ENCODE measurements at regions not wholly inside any gene's neighbourhood (a gene's known extent, or its start where the extent isn't known, plus 50 kb on each side); places are given as distances from the start of the nearest gene placed in this dataset.

GRCh38 chr14:22118899-22119477, 445.4 kb upstream of the OR4E1 start:
- Histone ChIP-seq H3K4me3 (ENCODE audit: control insufficient read depth in 1 of 2, extremely low read depth in 1 of 2, low read length in 1 of 2) (no peak overlapping the region), H3K4me1 (ENCODE audit: control insufficient read depth in 1 of 2, extremely low read depth in 1 of 2, insufficient read depth in 2 of 2, low read length in 2 of 2) (peaks cover 0 to 11% of the 10 kb centered on the region in 2 experiments), H3K36me3 (ENCODE audit: control insufficient read depth in 2 of 2, extremely low read depth in 1 of 2, insufficient read depth in 1 of 2, low read length in 1 of 2) (no peaks in the 10 kb centered on the region), H3K27me3 (replicated peaks in 1 of 2; ENCODE audit: control insufficient read depth in 2 of 2, extremely low read depth in 1 of 2, insufficient read depth in 2 of 2, low read length in 1 of 2) (no peaks in the 10 kb centered on the region), H3K9me3 (no peaks in the 10 kb centered on the region), H3K27ac (ENCODE audit: low read length) (no peak overlapping the region)
- ATAC-seq (replicated peaks in 1 of 4) (peak in 1 of 4 experiments; percentile 40), DNase-seq (no peak)
- POLR2A ChIA-PET, result no interaction called here
- Mint-ChIP-seq H3K4me1 (peaks cover 14 to 21% (median 18%) of the 10 kb centered on the region in 3 donors), H3K36me3 (no peaks in the 10 kb centered on the region), H3K27me3 (no peaks in the 10 kb centered on the region), H3K9me3 (no peaks in the 10 kb centered on the region), H3K27ac (peak overlapping the region; percentile 49 to 79), H3K4me3 (peak overlapping the region; percentile 54 to 63 (median 60))
- WGBS (ENCODE audit: insufficient coverage), result no CpG with 5 or more reads among the region's 3 CpGs
- CTCF ChIA-PET, result interaction anchor here in 1 of 2 donors (1.0 kb wide), 1 partner anchor 12 kb away, joined by 4 read pairs; no protein-coding TSS in a partner anchor

- Histone ChIP-seq H3K27ac (ENCODE audit: low read length) (peak overlapping the region; percentile 18), H3K4me3 (ENCODE audit: control insufficient read depth in 1 of 2, extremely low read depth in 1 of 2, low read length in 1 of 2) (no peak overlapping the region), H3K4me1 (ENCODE audit: control insufficient read depth in 1 of 2, extremely low read depth in 1 of 2, insufficient read depth in 2 of 2, low read length in 2 of 2) (peaks cover 0 to 2% of the 10 kb centered on the region in 2 experiments), H3K9me3 (no peaks in the 10 kb centered on the region), H3K27me3 (replicated peaks in 1 of 2; ENCODE audit: control insufficient read depth in 2 of 2, extremely low read depth in 1 of 2, insufficient read depth in 2 of 2, low read length in 1 of 2) (no peaks in the 10 kb centered on the region), H3K36me3 (ENCODE audit: control insufficient read depth in 2 of 2, extremely low read depth in 1 of 2, insufficient read depth in 1 of 2, low read length in 1 of 2) (no peaks in the 10 kb centered on the region)
- H3K4me1 Mint-ChIP-seq, result peaks cover 11 to 14% (median 12%) of the 10 kb centered on the region in 3 donors
- POLR2A ChIA-PET, result no interaction called here
- no peaks in the 10 kb centered on the region for H3K9me3 Mint-ChIP-seq
- peak overlapping the region; percentile 79 to 85 for H3K27ac Mint-ChIP-seq
- CTCF ChIA-PET, result interaction anchor here in 1 of 2 donors (0.7 to 1.3 kb wide), 2 partner anchors 8 to 459 kb away, joined by 3 to 4 read pairs; no protein-coding TSS in a partner anchor
- DNase-seq, result peak in 5 of 35 experiments; percentile 11 to 38 (median 16)
- peaks cover 0 to 4% of the 10 kb centered on the region in 2 donors for H3K27me3 Mint-ChIP-seq
- H3K36me3 Mint-ChIP-seq, result no peaks in the 10 kb centered on the region
- ATAC-seq (replicated peaks in 1 of 4), result peak in 3 of 4 experiments; percentile 33 to 69 (median 63)
- H3K4me3 Mint-ChIP-seq, result peak overlapping the region; percentile 39 to 76 (median 69)
- no CpG with 5 or more reads among the region's 13 CpGs for WGBS (ENCODE audit: insufficient coverage)
Observed at GRCh38 chr14:22113401-22113800, 439.8 kb upstream of the OR4E1 start.

DNA sequence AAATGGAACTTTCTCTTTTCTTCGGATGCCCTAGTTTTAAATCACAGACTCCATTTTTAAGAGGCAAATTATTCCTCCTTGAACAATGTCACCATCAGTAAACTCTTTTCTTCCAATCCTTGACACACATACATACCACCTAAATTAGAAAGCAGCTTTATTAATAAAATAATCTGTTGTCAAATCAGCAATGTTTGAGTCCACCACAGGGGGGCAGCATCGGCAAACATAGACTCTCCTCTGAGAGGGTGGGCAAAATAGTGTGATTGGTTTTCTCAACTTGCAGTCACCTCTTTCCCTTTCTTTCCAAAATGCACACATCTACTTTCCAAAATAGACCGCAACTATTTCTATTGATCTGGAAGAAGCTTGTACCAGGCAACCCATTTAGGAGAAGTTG, 438.4 kb upstream of the OR4E1 start:
- Mint-ChIP-seq H3K27me3 (peaks cover 0 to 4% of the 10 kb centered on the region in 2 donors), H3K4me1 (peaks cover 14 to 18% (median 17%) of the 10 kb centered on the region in 3 donors), H3K4me3 (peak overlapping the region; percentile 69 to 76 (median 73)), H3K36me3 (no peaks in the 10 kb centered on the region), H3K9me3 (no peaks in the 10 kb centered on the region), H3K27ac (peak overlapping the region; percentile 72 to 84)
- no CpG with 5 or more reads among the region's 3 CpGs for WGBS (ENCODE audit: insufficient coverage)
- ATAC-seq (replicated peaks in 1 of 4) (no peak), DNase-seq (peak in 25 of 35 experiments; percentile 6 to 65 (median 36))
- peaks cover 0 to 7% of the 10 kb centered on the region in 2 experiments for H3K4me1 ChIP-seq (ENCODE audit: control insufficient read depth in 1 of 2, extremely low read depth in 1 of 2, insufficient read depth in 2 of 2, low read length in 2 of 2)
- H3K27me3 ChIP-seq (replicated peaks in 1 of 2; ENCODE audit: control insufficient read depth in 2 of 2, extremely low read depth in 1 of 2, insufficient read depth in 2 of 2, low read length in 1 of 2), result no peaks in the 10 kb centered on the region
- H3K36me3 ChIP-seq (ENCODE audit: control insufficient read depth in 2 of 2, extremely low read depth in 1 of 2, insufficient read depth in 1 of 2, low read length in 1 of 2), result no peaks in the 10 kb centered on the region
- H3K9me3 ChIP-seq, result no peaks in the 10 kb centered on the region
- peak overlapping the region in 1 of 2 donors; percentile 17 for H3K4me3 ChIP-seq (ENCODE audit: control insufficient read depth in 1 of 2, extremely low read depth in 1 of 2, low read length in 1 of 2)
- POLR2A ChIA-PET, result no interaction called here
- H3K27ac ChIP-seq (ENCODE audit: low read length), result no peak overlapping the region
- CTCF ChIA-PET, result interaction anchor here in 1 of 2 donors (0.7 to 0.8 kb wide), 2 partner anchors 11 to 14 kb away, joined by 4 to 6 read pairs; no protein-coding TSS in a partner anchor

- Mint-ChIP-seq H3K27ac (peak overlapping the region; percentile 39 to 66), H3K36me3 (no peaks in the 10 kb centered on the region), H3K27me3 (peaks cover 0 to 4% of the 10 kb centered on the region in 2 donors), H3K9me3 (no peaks in the 10 kb centered on the region), H3K4me1 (peaks cover 6 to 24% (median 16%) of the 10 kb centered on the region in 3 donors), H3K4me3 (peak overlapping the region in 1 of 3 donors; percentile 33)
- Histone ChIP-seq H3K9me3 (no peaks in the 10 kb centered on the region), H3K36me3 (ENCODE audit: control insufficient read depth in 2 of 2, extremely low read depth in 1 of 2, insufficient read depth in 1 of 2, low read length in 1 of 2) (no peaks in the 10 kb centered on the region), H3K27ac (ENCODE audit: low read length) (no peak overlapping the region), H3K4me1 (ENCODE audit: control insufficient read depth in 1 of 2, extremely low read depth in 1 of 2, insufficient read depth in 2 of 2, low read length in 2 of 2) (peaks cover 6 to 10% of the 10 kb centered on the region in 2 experiments), H3K4me3 (ENCODE audit: control insufficient read depth in 1 of 2, extremely low read depth in 1 of 2, low read length in 1 of 2) (no peak overlapping the region), H3K27me3 (replicated peaks in 1 of 2; ENCODE audit: control insufficient read depth in 2 of 2, extremely low read depth in 1 of 2, insufficient read depth in 2 of 2, low read length in 1 of 2) (no peaks in the 10 kb centered on the region)
- ChIA-PET CTCF (no interaction called here), POLR2A (no interaction called here)
- DNase-seq (no peak), ATAC-seq (replicated peaks in 1 of 4) (peak; percentile 45 to 62 (median 48))
Observed at GRCh38 chr14:22107753-22108152, 434.1 kb upstream of the OR4E1 start.

DNA sequence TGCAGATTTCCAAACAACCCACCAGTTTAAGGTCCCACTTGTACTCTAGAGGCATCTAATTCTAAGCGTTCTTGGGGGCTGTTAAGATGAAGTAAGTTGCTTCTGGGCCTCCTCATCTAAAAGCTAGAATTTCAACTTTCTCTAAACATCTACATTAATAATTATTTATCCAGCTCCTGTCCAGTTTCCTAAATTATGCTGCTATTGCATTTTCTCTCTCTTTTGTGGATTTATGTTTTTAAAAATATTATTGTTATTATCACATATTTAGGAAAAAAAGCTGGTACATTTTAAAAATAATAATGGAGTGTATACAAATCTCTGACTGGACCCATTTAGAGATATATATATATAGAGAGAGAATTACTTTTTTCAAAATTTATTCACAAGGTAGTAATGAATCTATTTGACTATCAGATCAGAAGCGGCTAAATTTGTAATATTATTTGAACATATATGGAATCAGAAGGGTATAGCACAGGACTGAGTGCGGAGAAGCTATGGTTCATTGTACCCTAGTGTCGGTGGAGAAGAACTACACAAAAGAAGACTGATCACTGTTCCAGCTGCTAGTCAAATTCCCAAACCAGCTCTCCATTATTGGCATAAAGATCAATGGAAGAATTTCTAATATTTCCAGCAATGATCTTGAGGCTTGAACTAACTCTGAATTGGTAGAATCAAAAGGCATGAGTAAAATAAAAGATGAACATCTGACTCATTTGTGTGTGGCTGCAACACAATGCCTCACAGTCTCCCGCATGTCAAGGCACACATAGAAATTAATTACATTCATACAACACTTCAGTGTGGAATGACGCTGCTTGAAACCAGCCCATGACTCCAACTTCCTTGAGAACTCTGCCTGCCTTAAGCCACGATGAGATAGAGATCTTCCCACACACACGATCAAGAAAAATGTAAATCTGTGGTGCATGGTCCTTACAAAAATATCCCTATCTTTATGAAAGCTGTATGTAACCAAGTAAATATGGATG, 433.4 kb upstream of the OR4E1 start:
- H3K27me3 Mint-ChIP-seq, result no peaks in the 10 kb centered on the region
- Histone ChIP-seq H3K4me1 (ENCODE audit: control insufficient read depth in 1 of 2, extremely low read depth in 1 of 2, insufficient read depth in 2 of 2, low read length in 2 of 2) (peaks cover 6 to 9% of the 10 kb centered on the region in 2 experiments), H3K9me3 (no peaks in the 10 kb centered on the region), H3K36me3 (ENCODE audit: control insufficient read depth in 2 of 2, extremely low read depth in 1 of 2, insufficient read depth in 1 of 2, low read length in 1 of 2) (no peaks in the 10 kb centered on the region), H3K4me3 (ENCODE audit: control insufficient read depth in 1 of 2, extremely low read depth in 1 of 2, low read length in 1 of 2) (no peak overlapping the region), H3K27me3 (replicated peaks in 1 of 2; ENCODE audit: control insufficient read depth in 2 of 2, extremely low read depth in 1 of 2, insufficient read depth in 2 of 2, low read length in 1 of 2) (no peaks in the 10 kb centered on the region), H3K27ac (ENCODE audit: low read length) (no peak overlapping the region)
- H3K4me1 Mint-ChIP-seq, result peaks cover 2 to 19% (median 12%) of the 10 kb centered on the region in 3 donors
- H3K4me3 Mint-ChIP-seq, result peak overlapping the region in 1 of 3 donors; percentile 33
- ATAC-seq (replicated peaks in 1 of 4) (no peak), DNase-seq (no peak)
- H3K27ac Mint-ChIP-seq, result peak overlapping the region; percentile 39 to 66
- H3K9me3 Mint-ChIP-seq, result no peaks in the 10 kb centered on the region
- POLR2A ChIA-PET, result no interaction called here
- CTCF ChIA-PET, result interaction anchor here (0.5 to 1.3 kb wide), 7 partner anchors 12 to 463 kb away, joined by 3 to 4 read pairs (median 3); no protein-coding TSS in a partner anchor
- WGBS (ENCODE audit: insufficient coverage), result no CpG with 5 or more reads among the region's 8 CpGs
- no peaks in the 10 kb centered on the region for H3K36me3 Mint-ChIP-seq

DNA sequence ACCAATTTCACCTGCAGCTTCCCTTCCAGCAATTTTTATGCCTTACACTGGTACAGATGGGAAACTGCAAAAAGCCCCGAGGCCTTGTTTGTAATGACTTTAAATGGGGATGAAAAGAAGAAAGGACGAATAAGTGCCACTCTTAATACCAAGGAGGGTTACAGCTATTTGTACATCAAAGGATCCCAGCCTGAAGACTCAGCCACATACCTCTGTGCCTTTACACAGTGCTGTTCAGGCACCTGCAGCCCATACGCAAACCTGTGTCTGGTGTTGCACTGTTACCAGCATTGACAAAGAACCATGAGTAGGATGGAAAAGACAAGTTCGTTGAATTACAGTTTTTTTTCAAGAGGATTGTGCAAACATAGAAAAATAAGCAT, 432.0 kb upstream of the OR4E1 start:
- CTCF ChIA-PET, result interaction anchor here in 1 of 2 donors (1.4 kb wide), 1 partner anchor 10 kb away, joined by 4 read pairs; no protein-coding TSS in a partner anchor
- no peaks in the 10 kb centered on the region for H3K27me3 ChIP-seq (replicated peaks in 1 of 2; ENCODE audit: control insufficient read depth in 2 of 2, extremely low read depth in 1 of 2, insufficient read depth in 2 of 2, low read length in 1 of 2)
- H3K4me1 ChIP-seq (ENCODE audit: control insufficient read depth in 1 of 2, extremely low read depth in 1 of 2, insufficient read depth in 2 of 2, low read length in 2 of 2), result peaks cover 6 to 9% of the 10 kb centered on the region in 2 experiments
- H3K9me3 ChIP-seq, result no peaks in the 10 kb centered on the region
- Mint-ChIP-seq H3K27me3 (no peaks in the 10 kb centered on the region), H3K9me3 (no peaks in the 10 kb centered on the region), H3K36me3 (no peaks in the 10 kb centered on the region), H3K4me1 (peaks cover 0 to 19% (median 11%) of the 10 kb centered on the region in 3 donors), H3K27ac (peak overlapping the region; percentile 75 to 79), H3K4me3 (peak overlapping the region; percentile 7 to 50 (median 37))
- no peak overlapping the region for H3K4me3 ChIP-seq (ENCODE audit: control insufficient read depth in 1 of 2, extremely low read depth in 1 of 2, low read length in 1 of 2)
- H3K36me3 ChIP-seq (ENCODE audit: control insufficient read depth in 2 of 2, extremely low read depth in 1 of 2, insufficient read depth in 1 of 2, low read length in 1 of 2), result no peaks in the 10 kb centered on the region
- POLR2A ChIA-PET, result no interaction called here
- no CpG with 5 or more reads among the region's 4 CpGs for WGBS (ENCODE audit: insufficient coverage)
- no peak overlapping the region for H3K27ac ChIP-seq (ENCODE audit: low read length)
- ATAC-seq (replicated peaks in 1 of 4), result peak; percentile 31 to 70 (median 44)
- DNase-seq, result no peak

Data from T-cell (primary cell).